Right lobe of liver (tissue), 4 donors: ENCODE measurements at regions not wholly inside any gene's neighbourhood (a gene's known extent, or its start where the extent isn't known, plus 50 kb on each side); places are given as distances from the start of the nearest gene placed in this dataset.
"Not testable (repeated sequence)": the region's sequence is repeated elsewhere in the genome, so short reads cannot be mapped to it uniquely, and the experiment has no call there.

Experiments used
- CTCF ChIP-seq, 4 donors: fragments of 200-600 bp in 3 of 4; fragments of 450-650 bp in 1 of 4; IDR thresholded peaks; one replicate each; pipeline versions ENCODE4 v1.5.1 to v1.8.0; 2016 to 2022; ENCODE audit warnings: antibody characterized with exemption in 4 of 4, mild to moderate bottlenecking in 2 of 4
- POLR2A ChIP-seq: fragments of 450-650 bp; IDR thresholded peaks from one replicate; pipeline ENCODE4 v1.6.1; 2017; ENCODE audit warnings: antibody characterized with exemption, mild to moderate bottlenecking
- donor health status: DM: no; HTN: no; CAD: no.
- donor health status: DM: no; HTN: no; CAD: no.
- donor health status: DM: no; HTN: yes; CAD: no.

GRCh38 chr12:131623404-131624368 is 87.2 kb upstream of the SFSWAP start:
- TF ChIP-seq CTCF (IDR thresholded peaks at IDR 0.05); POLR2A: not testable (repeated sequence)
